CD4-positive, alpha-beta T cell treated with Interleukin-17A for 1 hour (primary cell): ENCODE measurements at regions not wholly inside any gene's neighbourhood (a gene's known extent, or its start where the extent isn't known, plus 50 kb on each side); places are given as distances from the start of the nearest gene placed in this dataset.
A peak's percentile ranks its signal among the peaks of the same experiment; 100 is the strongest.

Experiments
- DNase-seq: peaks from one replicate; pipeline ENCODE4 v3.0.0-alpha.2; 2020

DNA sequence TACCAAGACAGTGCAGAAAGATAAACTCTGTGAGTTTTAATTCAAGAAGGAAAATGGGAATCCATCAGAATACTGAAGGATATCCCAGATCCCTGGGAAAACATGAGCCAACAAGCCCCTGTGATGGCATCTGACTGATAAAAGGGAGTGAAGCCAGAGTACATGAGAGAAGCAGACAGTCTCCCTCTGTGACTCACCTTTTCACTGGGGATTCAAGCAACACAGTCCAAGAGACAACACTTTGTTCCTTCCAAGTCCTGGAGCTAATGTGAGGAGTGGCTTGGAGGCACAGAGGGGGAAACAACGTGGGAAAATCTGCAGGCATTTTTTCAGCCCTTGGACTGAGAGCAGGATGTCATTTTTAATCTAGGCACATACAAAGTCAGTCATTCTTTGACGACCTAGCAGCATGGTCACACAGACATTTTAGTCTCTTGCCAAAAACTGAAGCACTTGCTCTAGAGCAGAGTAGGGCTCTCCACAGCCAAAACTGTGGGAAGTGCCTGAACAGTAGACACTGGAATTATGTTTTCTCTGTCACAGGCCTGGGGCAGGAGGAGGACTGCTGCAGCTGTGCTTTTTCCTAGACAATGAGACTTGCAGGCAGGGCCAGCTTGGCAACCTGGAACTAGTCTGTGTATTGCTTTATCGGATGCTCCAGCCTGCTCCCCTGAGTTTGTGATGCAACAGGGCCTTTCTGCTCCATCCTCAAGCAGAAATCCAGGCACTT lies 465.0 kb upstream of the GJE1 start:
- DNase-seq = no peak

- DNase-seq = no peak
Measured at GRCh38 chr6:141666187-141666586, 466.5 kb upstream of the GJE1 start.

GRCh38 chr6:141664744-141665143 lies 468.0 kb upstream of the GJE1 start:
- DNase-seq = no peak

GRCh38 chr6:141659582-141659981 lies 473.1 kb upstream of the GJE1 start:
- no peak for DNase-seq

DNA sequence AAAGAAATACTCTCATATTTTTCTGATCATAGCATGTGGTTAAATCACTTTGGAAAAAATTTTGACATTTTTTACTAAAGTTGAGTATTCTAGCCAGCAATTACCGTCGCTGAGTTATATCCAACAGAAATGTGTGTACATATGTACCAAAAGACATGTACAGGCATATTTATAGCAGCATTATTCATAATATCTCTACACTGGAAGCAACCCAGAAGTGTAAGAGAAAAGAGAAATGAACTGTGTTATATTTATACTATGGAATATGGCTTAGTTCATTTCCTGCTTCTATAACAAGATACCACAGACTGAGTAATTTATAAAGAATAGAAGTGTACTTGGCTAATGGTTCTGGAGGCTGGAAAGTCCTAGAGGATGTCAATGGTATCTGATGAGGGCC lies 474.0 kb upstream of the GJE1 start:
- DNase-seq = no peak

GRCh38 chr6:141657812-141658211 lies 474.9 kb upstream of the GJE1 start:
- no peak for DNase-seq

GRCh38 chr6:141653590-141653989 lies 479.1 kb upstream of the GJE1 start:
- no peak for DNase-seq

GRCh38 chr6:141641951-141642350 lies 490.8 kb upstream of the GJE1 start:
- DNase-seq = no peak

- DNase-seq = no peak
Measured at GRCh38 chr6:141641406-141641805, 491.3 kb upstream of the GJE1 start.

DNA sequence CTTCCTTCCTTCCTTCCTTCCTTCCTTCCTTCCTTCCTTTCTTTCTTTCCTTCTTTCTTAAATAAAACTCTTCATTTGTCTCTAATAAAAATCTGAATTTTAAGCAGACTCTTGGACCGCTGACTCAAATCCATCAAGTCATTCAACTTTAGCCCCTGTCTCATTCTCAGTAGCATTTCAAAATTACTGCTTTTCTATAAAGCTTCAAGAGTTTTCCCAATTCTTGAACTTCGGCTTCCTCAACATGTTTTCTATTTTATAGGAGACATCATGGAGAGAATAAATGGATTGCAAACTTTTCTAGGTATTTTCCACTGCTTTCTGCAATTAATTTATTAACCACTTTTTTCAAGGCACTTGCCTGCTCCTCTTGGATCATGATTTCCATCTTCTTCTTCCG lies 497.1 kb upstream of the GJE1 start:
- DNase-seq = no peak

DNA sequence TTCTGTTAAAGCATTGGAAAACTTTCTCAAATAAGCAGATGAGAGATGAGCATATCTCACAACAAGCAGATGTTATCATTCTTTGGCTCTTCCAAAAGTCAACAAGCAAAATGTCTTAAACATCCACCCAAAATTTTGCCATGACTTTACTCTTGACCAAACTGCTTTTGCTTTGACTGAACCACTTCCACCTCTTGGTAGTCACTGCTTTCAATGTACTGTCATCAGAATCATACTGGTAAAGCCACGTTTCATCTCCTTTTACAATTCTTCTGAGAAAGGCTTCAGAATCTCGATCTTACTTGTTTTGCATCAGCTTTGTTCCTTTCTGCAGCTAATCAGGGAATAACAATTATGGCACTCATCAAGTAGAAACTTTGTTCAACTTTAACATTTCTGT lies 498.5 kb upstream of the GJE1 start:
- no peak for DNase-seq

GRCh38 chr6:141624301-141624700 lies 508.4 kb upstream of the GJE1 start:
- DNase-seq = no peak

DNA sequence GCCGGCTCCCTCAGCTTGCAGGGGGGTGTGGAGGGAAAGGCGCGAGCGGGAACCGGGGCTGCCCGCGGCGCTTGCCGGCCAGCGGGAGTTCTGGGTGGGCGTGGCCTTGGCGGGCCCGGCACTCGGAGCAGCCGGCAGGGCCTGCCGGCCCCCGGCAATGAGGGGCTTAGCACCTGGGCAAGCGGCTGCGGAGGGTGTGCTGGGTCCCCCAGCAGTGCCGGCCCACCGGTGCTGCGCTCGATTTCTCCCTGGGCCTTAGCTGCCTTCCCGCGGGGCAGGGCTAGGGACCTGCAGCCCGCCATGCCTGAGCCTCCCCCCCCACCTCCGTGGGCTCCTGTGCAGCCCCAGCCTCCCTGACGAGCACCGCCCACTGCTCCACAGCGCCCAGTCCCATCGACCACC lies 514.5 kb upstream of the GJE1 start:
- no peak for DNase-seq

GRCh38 chr6:141610741-141611140 lies 522.0 kb upstream of the GJE1 start:
- DNase-seq = no peak

- DNase-seq = no peak
Measured at GRCh38 chr6:141607956-141608355, 524.8 kb upstream of the GJE1 start.

DNA sequence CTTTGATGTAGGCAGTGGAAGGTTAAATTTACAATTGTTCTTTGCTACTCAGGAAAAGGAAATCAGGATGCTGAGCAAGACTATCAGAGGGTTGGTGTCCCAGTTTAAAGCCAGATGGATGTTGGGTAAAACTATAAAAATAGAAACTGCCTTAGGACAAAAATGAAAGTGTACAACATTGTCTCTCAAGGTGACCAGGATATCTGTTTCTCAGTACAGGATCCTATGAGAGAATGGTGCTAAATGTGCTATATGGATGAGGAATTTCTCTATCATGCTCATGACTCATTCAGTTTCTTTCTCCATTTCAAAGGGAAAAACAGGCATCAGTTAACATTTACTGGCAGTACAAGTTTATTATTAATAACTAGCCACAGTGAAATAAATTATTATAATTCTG lies 534.2 kb upstream of the GJE1 start:
- DNase-seq = no peak

DNA sequence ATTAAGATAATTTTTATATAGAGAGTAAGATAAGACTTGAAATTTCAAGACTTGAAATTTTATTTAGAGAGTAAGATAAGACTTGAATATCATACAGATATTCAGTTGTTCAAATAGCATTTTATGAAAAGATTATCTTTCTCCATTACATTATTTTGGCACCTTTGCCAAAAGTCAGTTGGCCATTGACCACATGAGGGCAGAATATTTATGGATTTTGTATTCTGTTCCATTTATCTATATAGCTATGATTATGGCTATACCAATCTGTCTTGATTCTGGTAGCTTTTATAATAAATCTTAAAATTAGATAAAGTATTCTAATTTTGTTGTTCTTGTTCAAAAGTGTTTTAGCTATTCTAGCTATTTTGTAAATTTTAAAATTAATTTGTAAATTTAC lies 537.9 kb upstream of the GJE1 start:
- no peak for DNase-seq

DNA sequence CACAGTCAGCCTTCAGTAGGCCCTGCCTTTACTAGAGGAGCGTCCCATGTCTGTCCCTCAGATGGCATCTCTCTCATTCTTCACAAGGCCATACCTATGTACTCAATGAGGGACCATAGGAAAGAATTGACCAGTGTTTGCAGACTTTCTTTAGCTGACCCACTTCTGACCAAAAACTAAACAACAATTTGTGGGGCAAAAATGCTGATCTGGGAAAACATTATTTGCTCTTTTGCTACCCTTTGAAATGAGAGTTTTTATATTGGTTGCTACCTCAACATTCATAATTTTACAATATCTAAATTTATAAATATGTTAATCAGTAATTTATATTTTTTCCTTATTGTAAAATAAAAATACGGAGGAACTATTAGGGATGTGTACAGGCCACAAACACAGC lies 539.4 kb upstream of the GJE1 start:
- DNase-seq = no peak

- no peak for DNase-seq
Measured at GRCh38 chr6:141587482-141588266, 545.1 kb upstream of the GJE1 start.

GRCh38 chr6:141580988-141581552 lies 551.7 kb upstream of the GJE1 start:
- no peak for DNase-seq

GRCh38 chr6:141580131-141580530 lies 552.6 kb upstream of the GJE1 start:
- DNase-seq = no peak

- no peak for DNase-seq
Measured at GRCh38 chr6:141576751-141577150, 556.0 kb upstream of the GJE1 start.

- peak; percentile 81 for DNase-seq
Measured at GRCh38 chr6:141562851-141563763, 569.6 kb upstream of the GJE1 start.
